Peyer's patch (tissue), 4 donors: ENCODE measurements at regions not wholly inside any gene's neighbourhood (a gene's known extent, or its start where the extent isn't known, plus 50 kb on each side); places are given as distances from the start of the nearest gene placed in this dataset.

Experiments
- CTCF ChIP-seq, 6 experiments: fragments of 450-650 bp in 4 of 6; fragments of 200-600 bp in 2 of 6; sonication (generic) in 1 of 6; IDR thresholded peaks; one replicate each; pipeline ENCODE4 v1.5.1; 2017 to 2019; ENCODE audit warnings: antibody characterized with exemption in 6 of 6, mild to moderate bottlenecking in 3 of 6, moderate library complexity in 1 of 6
- POLR2A ChIP-seq, 2 donors: fragments of 450-650 bp; IDR thresholded peaks; one replicate each; pipeline ENCODE4 v1.5.1; 2017; ENCODE audit warnings: antibody characterized with exemption in 2 of 2, mild to moderate bottlenecking in 2 of 2, moderate library complexity in 2 of 2

GRCh38 chr12:23259558-23259957 lies 634.6 kb downstream of the ETNK1 start:
- TF ChIP-seq CTCF (IDR thresholded peaks at IDR 0.05) (no peak), POLR2A (IDR thresholded peaks at IDR 0.05) (no peak)
